Muscle of leg (tissue), 3 donors: ENCODE measurements at regions not wholly inside any gene's neighbourhood (a gene's known extent, or its start where the extent isn't known, plus 50 kb on each side); places are given as distances from the start of the nearest gene placed in this dataset.

Source experiments
- DNase-seq: peaks from one replicate; pipeline ENCODE4 v3.0.0; 2013
- H3K27ac ChIP-seq: one replicate; pipeline ENCODE4 v1.5.1; 2013; ENCODE audit warnings: mild to moderate bottlenecking, low read length, control low read depth
- H3K27me3 ChIP-seq: one replicate; pipeline ENCODE4 v1.6.1; 2013; ENCODE audit warnings: low read length; ENCODE audit not compliant: control insufficient read depth, insufficient read depth
- H3K36me3 ChIP-seq: one replicate; pipeline ENCODE4 v1.6.1; 2013; ENCODE audit warnings: low read length; ENCODE audit not compliant: control insufficient read depth, insufficient read depth
- H3K4me1 ChIP-seq: one replicate; pipeline ENCODE4 v1.6.1; 2013; ENCODE audit warnings: low read length; ENCODE audit not compliant: control insufficient read depth, insufficient read depth
- H3K4me3 ChIP-seq: one replicate; pipeline ENCODE4 v1.5.1; 2013; ENCODE audit warnings: low read length, control low read depth
- H3K9me3 ChIP-seq: replicated peaks from 2 replicates; pipeline ENCODE4 v1.6.1; 2013; ENCODE audit warnings: low read depth, low read length; ENCODE audit not compliant: control insufficient read depth
- WGBS: methylation state at CpG from one replicate; pipeline ENCODE4 v1.1.5; 2013; ENCODE audit warnings: missing lambda C conversion rate; ENCODE audit not compliant: insufficient coverage; 5-methylcytosine and 5-hydroxymethylcytosine counted together

DNA sequence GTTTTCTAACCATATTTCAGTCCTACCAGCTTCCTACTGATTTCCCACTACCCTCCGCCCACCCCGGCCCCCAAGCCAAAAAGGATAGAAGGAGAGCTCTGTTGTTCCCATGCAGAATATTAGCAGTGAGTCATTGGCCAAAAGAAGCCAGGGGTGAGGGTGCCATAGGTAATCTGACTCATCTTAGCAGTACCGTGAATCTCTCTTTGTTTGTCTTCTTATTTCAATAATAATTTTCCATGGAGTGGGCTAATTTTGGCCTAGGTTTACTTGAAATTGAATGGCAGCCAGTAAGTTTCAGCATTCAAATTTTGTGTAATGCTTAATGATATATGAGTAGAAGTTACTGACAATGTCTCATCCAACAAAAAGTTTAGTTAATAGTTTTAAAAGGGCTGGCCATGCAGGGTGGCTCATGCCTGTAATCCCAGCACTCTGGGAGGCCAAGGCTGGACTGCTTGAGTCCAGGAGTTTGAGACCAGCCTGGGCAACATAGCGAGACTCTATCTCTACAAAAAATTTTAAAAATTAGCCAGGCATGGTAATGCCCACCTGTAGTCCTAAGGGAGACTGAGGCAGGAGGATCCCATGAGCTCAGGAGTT is 74.2 kb downstream of the C9orf152 start:
- H3K36me3 ChIP-seq, result peaks cover 28% of the 10 kb centered on the region
- H3K27me3 ChIP-seq, result no peaks in the 10 kb centered on the region
- no peak overlapping the region for H3K27ac ChIP-seq
- H3K4me3 ChIP-seq, result no peak overlapping the region
- peak; percentile 45 for DNase-seq
- WGBS, result no CpG with 5 or more reads among the region's 4 CpGs
- no peaks in the 10 kb centered on the region for H3K9me3 ChIP-seq
- peaks cover 14% of the 10 kb centered on the region for H3K4me1 ChIP-seq

DNA sequence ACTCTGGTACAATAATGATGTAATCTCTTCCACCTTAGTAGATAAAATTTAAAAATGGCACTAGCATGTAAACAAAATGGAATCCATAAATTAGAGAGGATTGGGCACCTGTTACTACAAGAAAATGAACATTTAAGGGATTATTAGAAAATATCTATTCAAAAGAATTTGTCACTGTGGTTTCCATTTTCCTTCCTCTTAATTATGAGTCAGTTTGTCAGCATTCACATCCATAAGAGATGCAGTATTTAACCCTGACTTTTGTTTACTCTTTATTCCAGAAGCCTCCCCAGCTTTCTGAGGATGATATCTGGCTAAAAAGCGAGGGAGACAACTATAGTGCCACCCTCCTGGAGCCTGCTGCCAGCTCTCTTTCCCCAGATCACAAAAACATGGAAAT is 72.1 kb downstream of the C9orf152 start:
- DNase-seq, result no peak
- H3K36me3 ChIP-seq, result peaks cover 35% of the 10 kb centered on the region
- H3K4me3 ChIP-seq, result no peak overlapping the region
- WGBS, result no CpG with 5 or more reads among the region's 1 CpG
- no peaks in the 10 kb centered on the region for H3K9me3 ChIP-seq
- H3K4me1 ChIP-seq, result peaks cover 2% of the 10 kb centered on the region
- no peaks in the 10 kb centered on the region for H3K27me3 ChIP-seq
- H3K27ac ChIP-seq, result no peak overlapping the region

DNA sequence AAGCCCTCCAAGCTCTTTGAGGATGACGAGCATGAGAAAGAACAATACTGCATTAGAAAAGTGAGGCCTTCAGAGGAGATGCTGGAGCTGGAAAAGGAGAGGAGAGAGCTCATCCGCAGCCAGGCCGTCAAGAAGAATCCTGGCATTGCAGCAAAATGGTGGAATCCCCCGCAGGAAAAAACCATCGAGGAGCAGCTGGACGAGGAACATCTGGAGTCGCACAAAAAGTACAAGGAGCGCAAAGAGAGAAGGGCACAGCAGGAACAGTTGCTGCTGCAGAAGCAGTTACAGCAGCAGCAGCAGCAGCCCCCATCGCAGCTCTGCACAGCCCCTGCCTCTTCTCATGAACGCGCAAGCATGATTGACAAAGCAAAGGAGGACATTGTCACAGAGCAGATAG is 71.2 kb downstream of the C9orf152 start:
- no peak overlapping the region for H3K27ac ChIP-seq
- peaks cover 8% of the 10 kb centered on the region for H3K4me1 ChIP-seq
- H3K4me3 ChIP-seq, result no peak overlapping the region
- 60% methylated on average over 11 of the region's 11 CpGs for WGBS
- peaks cover 37% of the 10 kb centered on the region for H3K36me3 ChIP-seq
- no peak for DNase-seq
- H3K27me3 ChIP-seq, result no peaks in the 10 kb centered on the region
- no peaks in the 10 kb centered on the region for H3K9me3 ChIP-seq

DNA sequence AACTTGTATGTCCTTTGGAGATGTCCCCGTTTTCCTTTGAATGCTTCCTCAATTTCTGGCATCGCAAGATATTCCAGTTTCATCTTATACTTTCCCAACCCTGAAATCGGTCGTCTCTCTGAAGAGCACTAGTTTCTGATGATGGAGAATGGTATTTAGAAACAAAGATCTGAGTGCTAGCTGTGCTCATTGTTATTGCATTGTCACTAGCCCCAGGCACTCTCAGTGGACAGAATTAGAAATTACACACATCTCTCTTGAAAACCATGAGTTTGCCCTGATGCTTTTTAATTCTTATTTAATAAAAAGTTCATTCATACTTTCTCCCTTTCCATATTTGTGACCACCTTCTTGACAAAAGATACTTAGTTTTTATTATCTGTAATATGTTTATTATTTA is 67.7 kb downstream of the C9orf152 start:
- peaks cover 13% of the 10 kb centered on the region for H3K4me1 ChIP-seq
- H3K4me3 ChIP-seq, result no peak overlapping the region
- no peaks in the 10 kb centered on the region for H3K27me3 ChIP-seq
- no peak for DNase-seq
- WGBS, result 100% methylated on average over 1 of the region's 4 CpGs
- no peaks in the 10 kb centered on the region for H3K9me3 ChIP-seq
- no peak overlapping the region for H3K27ac ChIP-seq
- peaks cover 37% of the 10 kb centered on the region for H3K36me3 ChIP-seq

DNA sequence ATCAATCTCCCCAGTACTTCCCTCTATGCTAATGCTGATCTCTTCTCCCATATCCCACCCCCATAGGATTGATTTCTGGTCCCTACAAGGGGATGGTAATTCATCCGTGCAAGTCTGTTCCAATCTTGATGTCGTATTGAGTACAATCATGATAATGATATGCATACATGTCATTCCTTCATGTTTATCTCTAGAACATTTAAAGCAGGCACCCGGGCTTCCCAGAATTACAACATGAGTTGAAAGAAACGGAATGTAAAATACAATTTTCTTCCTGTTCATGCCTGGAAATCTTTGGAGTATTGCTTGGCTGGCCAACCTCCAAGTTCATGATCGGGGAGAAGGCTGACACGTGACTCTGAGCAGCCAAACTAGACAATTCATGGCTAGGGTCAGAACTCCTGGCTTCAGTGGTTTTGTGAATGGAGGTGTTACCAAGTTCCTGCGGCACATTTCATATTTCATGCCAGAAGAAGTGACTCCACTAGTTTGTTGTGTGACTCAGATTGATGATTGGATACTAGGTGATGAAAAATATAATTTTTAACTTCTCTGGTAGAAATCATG is 66.6 kb downstream of the C9orf152 start:
- Histone ChIP-seq H3K27ac (no peak overlapping the region), H3K4me1 (peaks cover 13% of the 10 kb centered on the region), H3K4me3 (no peak overlapping the region), H3K36me3 (peaks cover 33% of the 10 kb centered on the region), H3K27me3 (no peaks in the 10 kb centered on the region), H3K9me3 (no peaks in the 10 kb centered on the region)
- 50% methylated on average over 2 of the region's 7 CpGs for WGBS
- peak; percentile 67 for DNase-seq

DNA sequence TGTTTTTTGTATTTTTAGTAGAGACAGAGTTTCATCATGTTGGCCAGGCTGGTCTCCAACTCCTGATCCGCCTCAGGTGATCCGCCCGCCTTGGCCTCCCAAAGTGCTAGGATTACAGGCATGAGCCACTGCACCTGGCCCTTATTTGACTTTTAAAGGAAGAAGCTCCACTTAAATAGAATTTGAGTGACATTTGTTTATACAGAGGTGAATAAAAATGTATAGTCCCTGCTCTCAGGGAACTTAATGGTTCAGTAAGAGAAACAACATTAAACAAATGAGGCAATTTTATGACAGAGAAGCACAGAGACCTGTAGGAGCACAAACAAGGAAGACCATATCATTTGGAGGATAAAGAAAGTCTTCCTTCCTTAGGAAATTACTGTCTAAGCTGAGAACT is 65.7 kb downstream of the C9orf152 start:
- H3K27me3 ChIP-seq, result no peaks in the 10 kb centered on the region
- H3K36me3 ChIP-seq, result peaks cover 24% of the 10 kb centered on the region
- WGBS, result no CpG with 5 or more reads among the region's 3 CpGs
- H3K27ac ChIP-seq, result no peak overlapping the region
- H3K4me3 ChIP-seq, result no peak overlapping the region
- no peaks in the 10 kb centered on the region for H3K9me3 ChIP-seq
- peaks cover 11% of the 10 kb centered on the region for H3K4me1 ChIP-seq
- DNase-seq, result no peak

DNA sequence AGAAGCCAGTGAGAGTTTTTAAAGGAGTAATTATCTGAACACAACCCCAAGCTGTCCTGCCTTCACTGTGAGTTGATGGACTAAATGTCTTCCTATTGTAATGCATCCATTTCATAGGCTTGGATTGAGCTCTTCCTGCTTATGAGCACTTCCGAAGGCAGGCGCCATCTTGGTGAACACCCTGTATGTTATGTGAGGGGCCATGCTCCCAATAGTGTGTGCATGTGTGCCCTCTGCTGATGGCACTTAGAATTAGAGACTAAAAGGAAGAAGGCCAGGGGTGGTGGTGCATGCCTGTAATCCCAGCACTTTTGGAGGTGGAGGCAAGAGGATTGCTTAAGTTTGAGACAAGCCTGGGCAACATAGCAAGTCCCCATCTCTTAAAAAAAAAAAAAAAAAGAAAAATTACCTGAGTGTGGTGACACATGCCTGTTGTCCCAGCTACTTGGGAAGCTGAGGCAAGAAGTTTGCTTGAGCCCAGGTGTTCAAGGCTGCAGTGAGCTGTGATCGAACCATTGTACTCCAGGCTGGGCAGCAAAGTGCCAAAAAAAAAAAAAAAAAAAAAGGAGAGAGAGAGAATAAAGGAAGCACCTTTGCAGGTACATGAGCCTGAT is 65.0 kb downstream of the C9orf152 start:
- H3K4me3 ChIP-seq, result no peak overlapping the region
- H3K4me1 ChIP-seq, result peaks cover 11% of the 10 kb centered on the region
- no peaks in the 10 kb centered on the region for H3K27me3 ChIP-seq
- H3K27ac ChIP-seq, result no peak overlapping the region
- WGBS, result 86% methylated on average over 3 of the region's 3 CpGs
- H3K9me3 ChIP-seq, result no peaks in the 10 kb centered on the region
- H3K36me3 ChIP-seq, result peaks cover 17% of the 10 kb centered on the region
- no peak for DNase-seq

DNA sequence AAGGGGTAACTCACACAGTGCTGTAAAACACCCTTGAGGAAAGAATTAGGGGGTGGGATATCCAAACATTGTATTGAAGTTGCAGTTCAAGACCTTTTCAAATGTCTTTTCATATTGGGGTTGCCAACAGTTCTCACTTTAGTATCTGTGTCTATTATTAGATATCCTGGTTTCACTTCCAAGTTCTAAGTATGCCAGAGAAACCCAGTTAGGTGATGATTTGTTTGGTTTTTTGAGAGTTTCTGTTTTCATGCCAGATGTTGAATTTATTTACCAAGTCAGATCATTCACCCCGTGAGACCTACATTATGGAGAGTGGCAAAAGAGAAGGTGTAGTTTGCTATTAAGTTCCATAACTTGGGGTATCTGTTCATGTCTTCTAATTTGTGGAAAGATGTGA is 64.5 kb downstream of the C9orf152 start:
- Histone ChIP-seq H3K4me1 (peaks cover 14% of the 10 kb centered on the region), H3K27ac (no peak overlapping the region), H3K9me3 (no peaks in the 10 kb centered on the region), H3K27me3 (no peaks in the 10 kb centered on the region), H3K36me3 (peaks cover 12% of the 10 kb centered on the region), H3K4me3 (no peak overlapping the region)
- no peak for DNase-seq
- no CpG with 5 or more reads among the region's 1 CpG for WGBS

DNA sequence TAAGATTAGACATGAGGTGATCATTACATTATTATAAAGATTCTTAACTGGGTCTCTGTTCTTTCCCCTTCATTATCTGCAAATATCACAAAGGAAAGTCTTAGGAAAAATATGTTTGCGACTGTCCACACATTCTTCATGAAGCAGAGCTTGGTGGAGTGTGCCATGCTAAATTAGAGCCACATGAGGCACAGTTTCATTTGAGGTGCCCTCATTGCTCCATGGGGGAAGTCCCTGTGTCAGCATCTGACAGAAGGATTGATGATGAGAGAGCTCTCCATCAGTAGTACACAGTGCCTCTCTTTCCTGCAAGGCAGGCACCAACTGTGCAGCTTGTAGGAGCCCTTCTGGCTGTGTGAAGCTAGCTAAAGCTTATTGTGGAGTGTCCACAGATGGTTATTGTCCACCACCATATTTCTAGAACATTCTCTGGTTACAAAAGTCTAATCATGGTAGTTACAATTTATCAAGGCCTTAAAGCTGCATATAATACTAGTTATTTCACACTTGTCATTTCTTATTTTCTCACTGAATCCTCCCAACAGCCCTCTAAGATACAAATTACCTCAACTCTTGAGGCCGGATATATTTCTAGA is 63.9 kb downstream of the C9orf152 start:
- no CpG with 5 or more reads among the region's 2 CpGs for WGBS

DNA sequence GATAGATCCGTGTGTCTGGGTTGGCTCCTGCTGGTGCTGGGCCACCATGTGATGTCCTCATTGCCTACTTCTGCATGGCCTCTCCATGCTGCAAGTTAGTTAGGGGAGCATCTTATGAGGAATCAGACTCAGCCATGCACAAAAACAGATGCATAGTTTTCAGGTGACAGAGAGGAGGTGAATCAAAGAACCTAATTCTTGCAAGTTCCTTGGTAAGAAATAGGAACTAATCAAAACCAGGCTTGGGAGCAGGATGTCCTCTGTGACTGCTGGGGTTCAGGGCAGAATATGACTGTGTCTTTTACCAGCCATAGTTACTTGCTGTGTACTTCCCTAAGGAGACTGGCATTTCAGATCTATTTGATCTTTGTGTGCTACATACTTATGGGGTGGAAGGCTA is 61.6 kb downstream of the C9orf152 start:
- Histone ChIP-seq H3K27ac (no peak overlapping the region), H3K4me1 (peaks cover 15% of the 10 kb centered on the region), H3K9me3 (peaks cover 4% of the 10 kb centered on the region), H3K36me3 (peaks cover 7% of the 10 kb centered on the region), H3K27me3 (no peaks in the 10 kb centered on the region), H3K4me3 (no peak overlapping the region)
- DNase-seq, result no peak
- WGBS, result 83% methylated on average over 1 of the region's 1 CpG

More for the DNA sequence above, 63.9 kb downstream of the C9orf152 start:
- peaks cover 18% of the 10 kb centered on the region for H3K4me1 ChIP-seq
- no peak for DNase-seq
- no peaks in the 10 kb centered on the region for H3K9me3 ChIP-seq
- peaks cover 8% of the 10 kb centered on the region for H3K36me3 ChIP-seq
- no peak overlapping the region for H3K4me3 ChIP-seq
- H3K27ac ChIP-seq, result no peak overlapping the region
- no peaks in the 10 kb centered on the region for H3K27me3 ChIP-seq
